ENCODE measurements at regions not wholly inside any gene's neighbourhood (a gene's known extent, or its start where the extent isn't known, plus 50 kb on each side); places are given as distances from the start of the nearest gene placed in this dataset.

DNA sequence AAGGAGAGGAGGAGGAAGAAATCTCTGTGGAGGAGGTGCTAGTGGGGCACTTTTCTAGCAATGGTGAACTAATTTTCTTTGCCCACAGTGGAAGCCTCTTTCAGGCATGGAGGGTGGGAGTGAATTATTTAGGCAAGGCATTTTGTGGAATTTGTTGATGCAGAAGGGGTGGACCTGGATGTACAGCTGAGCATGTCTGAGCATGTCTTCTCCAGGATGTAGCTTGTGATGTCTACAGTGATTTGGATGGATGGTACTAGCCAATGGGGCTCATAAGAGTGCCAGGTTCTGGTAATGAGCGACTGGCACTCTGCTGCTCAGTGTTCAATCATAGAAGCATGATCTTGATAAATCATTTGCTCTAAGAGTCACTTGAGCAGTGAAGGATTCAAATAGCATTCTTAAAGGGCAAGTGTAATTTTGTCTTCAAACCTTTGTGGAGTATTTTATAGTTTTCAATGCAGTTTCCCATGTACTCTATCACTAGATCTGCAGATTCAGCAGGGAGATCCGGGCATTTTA, 153.9 kb upstream of the LMO4 start:
- Histone ChIP-seq H3K27ac (ENCODE audit: insufficient read depth, low read length, poor library complexity, severe bottlenecking) (no peak overlapping the region), H3K27me3 (ENCODE audit: control insufficient read depth, insufficient read depth, low read length) (peaks cover 5% of the 10 kb centered on the region), H3K36me3 (ENCODE audit: control insufficient read depth, insufficient read depth, low read length) (no peaks in the 10 kb centered on the region), H3K4me1 (ENCODE audit: control insufficient read depth, insufficient read depth, low read length, poor library complexity, severe bottlenecking) (no peaks in the 10 kb centered on the region), H3K9me3 (ENCODE audit: control insufficient read depth in 2 of 2, low read length in 2 of 2) (no peaks in the 10 kb centered on the region), H3K4me3 (ENCODE audit: low read depth, low read length) (no peak overlapping the region)
- Mint-ChIP-seq H3K4me3 (no peak overlapping the region), H3K9me3 (peaks cover 0 to 2% (median 0%) of the 10 kb centered on the region in 7 donors), H3K27me3 (peaks cover 8% of the 10 kb centered on the region), H3K27ac (no peak overlapping the region), H3K4me1 (no peaks in the 10 kb centered on the region), H3K36me3 (no peaks in the 10 kb centered on the region)
- ATAC-seq (ENCODE audit: low read depth in 2 of 2), result no peak
- no peak for DNase-seq

DNA sequence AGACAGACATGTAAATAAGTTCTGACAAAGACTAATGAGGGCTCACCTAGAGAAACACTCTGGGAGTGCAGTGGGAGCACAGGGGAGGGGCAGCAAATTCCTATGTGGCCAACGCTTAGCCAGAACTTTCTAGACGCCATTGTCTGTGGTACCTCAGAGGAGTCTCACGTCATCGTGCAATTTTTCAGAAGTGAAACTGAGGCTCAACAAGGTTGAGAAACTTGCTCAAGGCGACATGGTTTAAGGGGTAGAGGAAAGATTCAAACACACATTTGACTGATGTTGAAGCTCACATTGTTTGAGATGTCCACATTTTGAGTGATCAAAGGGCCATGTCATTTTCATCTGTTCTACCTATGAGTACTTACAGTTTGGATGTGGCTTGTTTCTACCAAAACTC, 152.6 kb upstream of the LMO4 start:
- no peaks in the 10 kb centered on the region for H3K36me3 ChIP-seq (ENCODE audit: control insufficient read depth, insufficient read depth, low read length)
- ATAC-seq (ENCODE audit: low read depth in 2 of 2), result no peak
- no peak for DNase-seq
- H3K27ac ChIP-seq (ENCODE audit: insufficient read depth, low read length, poor library complexity, severe bottlenecking), result no peak overlapping the region
- no peaks in the 10 kb centered on the region for H3K4me1 ChIP-seq (ENCODE audit: control insufficient read depth, insufficient read depth, low read length, poor library complexity, severe bottlenecking)
- peaks cover 3% of the 10 kb centered on the region for H3K27me3 ChIP-seq (ENCODE audit: control insufficient read depth, insufficient read depth, low read length)
- H3K9me3 ChIP-seq (ENCODE audit: control insufficient read depth in 2 of 2, low read length in 2 of 2), result no peaks in the 10 kb centered on the region
- H3K27me3 Mint-ChIP-seq, result peaks cover 8% of the 10 kb centered on the region
- H3K4me1 Mint-ChIP-seq, result no peaks in the 10 kb centered on the region
- H3K9me3 Mint-ChIP-seq, result peaks cover 0 to 2% (median 0%) of the 10 kb centered on the region in 7 donors
- no peaks in the 10 kb centered on the region for H3K36me3 Mint-ChIP-seq
- no peak overlapping the region for H3K27ac Mint-ChIP-seq
- no peak overlapping the region for H3K4me3 ChIP-seq (ENCODE audit: low read depth, low read length)
- no peak overlapping the region for H3K4me3 Mint-ChIP-seq

- Histone ChIP-seq H3K36me3 (ENCODE audit: control insufficient read depth, insufficient read depth, low read length) (no peaks in the 10 kb centered on the region), H3K27me3 (ENCODE audit: control insufficient read depth, insufficient read depth, low read length) (peaks cover 3% of the 10 kb centered on the region), H3K4me3 (ENCODE audit: low read depth, low read length) (no peak overlapping the region), H3K9me3 (ENCODE audit: control insufficient read depth in 2 of 2, low read length in 2 of 2) (no peaks in the 10 kb centered on the region), H3K27ac (ENCODE audit: insufficient read depth, low read length, poor library complexity, severe bottlenecking) (no peak overlapping the region), H3K4me1 (ENCODE audit: control insufficient read depth, insufficient read depth, low read length, poor library complexity, severe bottlenecking) (no peaks in the 10 kb centered on the region)
- DNase-seq (no peak), ATAC-seq (ENCODE audit: low read depth in 2 of 2) (no peak)
- Mint-ChIP-seq H3K27me3 (peaks cover 8% of the 10 kb centered on the region), H3K27ac (no peak overlapping the region), H3K36me3 (no peaks in the 10 kb centered on the region), H3K4me1 (no peaks in the 10 kb centered on the region), H3K4me3 (no peak overlapping the region), H3K9me3 (peaks cover 0 to 3% (median 0%) of the 10 kb centered on the region in 7 donors)
These were observed 152.2 kb upstream of the LMO4 start for GRCh38 chr1:87176514-87176913.

DNA sequence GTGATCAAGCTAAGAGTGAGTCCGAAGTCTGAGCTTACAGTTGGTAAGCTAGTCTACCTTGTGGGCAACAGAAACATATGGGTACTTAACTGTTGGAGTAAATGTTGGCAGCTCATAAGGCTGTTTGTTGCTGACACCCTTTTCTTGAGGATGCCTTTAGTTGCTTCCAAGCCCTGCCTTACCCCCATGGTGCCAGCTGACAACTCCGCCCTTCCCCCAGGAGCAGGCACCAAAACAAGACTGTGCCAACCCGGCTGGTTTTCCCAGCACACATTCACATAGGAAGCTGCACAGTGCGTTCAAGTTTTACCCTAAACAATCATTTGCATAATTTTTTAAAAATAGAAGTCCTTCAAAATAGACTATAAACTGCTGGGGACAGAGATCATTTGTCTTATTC, 150.2 kb upstream of the LMO4 start:
- Mint-ChIP-seq H3K4me1 (no peaks in the 10 kb centered on the region), H3K27ac (no peak overlapping the region), H3K27me3 (peaks cover 8% of the 10 kb centered on the region), H3K9me3 (peaks cover 0 to 3% (median 0%) of the 10 kb centered on the region in 7 donors), H3K4me3 (no peak overlapping the region), H3K36me3 (no peaks in the 10 kb centered on the region)
- no peak overlapping the region for H3K27ac ChIP-seq (ENCODE audit: insufficient read depth, low read length, poor library complexity, severe bottlenecking)
- H3K27me3 ChIP-seq (ENCODE audit: control insufficient read depth, insufficient read depth, low read length), result peaks cover 5% of the 10 kb centered on the region
- no peak overlapping the region for H3K4me3 ChIP-seq (ENCODE audit: low read depth, low read length)
- H3K36me3 ChIP-seq (ENCODE audit: control insufficient read depth, insufficient read depth, low read length), result no peaks in the 10 kb centered on the region
- H3K9me3 ChIP-seq (ENCODE audit: control insufficient read depth in 2 of 2, low read length in 2 of 2), result no peaks in the 10 kb centered on the region
- DNase-seq (no peak), ATAC-seq (ENCODE audit: low read depth in 2 of 2) (no peak)
- no peaks in the 10 kb centered on the region for H3K4me1 ChIP-seq (ENCODE audit: control insufficient read depth, insufficient read depth, low read length, poor library complexity, severe bottlenecking)

- Histone ChIP-seq H3K27me3 (ENCODE audit: control insufficient read depth, insufficient read depth, low read length) (peaks cover 2% of the 10 kb centered on the region), H3K36me3 (ENCODE audit: control insufficient read depth, insufficient read depth, low read length) (no peaks in the 10 kb centered on the region), H3K27ac (ENCODE audit: insufficient read depth, low read length, poor library complexity, severe bottlenecking) (no peak overlapping the region), H3K9me3 (ENCODE audit: control insufficient read depth in 2 of 2, low read length in 2 of 2) (no peaks in the 10 kb centered on the region), H3K4me1 (ENCODE audit: control insufficient read depth, insufficient read depth, low read length, poor library complexity, severe bottlenecking) (no peaks in the 10 kb centered on the region), H3K4me3 (ENCODE audit: low read depth, low read length) (no peak overlapping the region)
- Mint-ChIP-seq H3K27me3 (peaks cover 8% of the 10 kb centered on the region), H3K27ac (peak overlapping the region in 1 of 3 donors; percentile 10), H3K36me3 (no peaks in the 10 kb centered on the region), H3K4me1 (no peaks in the 10 kb centered on the region), H3K9me3 (peaks cover 0 to 3% (median 0%) of the 10 kb centered on the region in 7 donors), H3K4me3 (no peak overlapping the region)
- ATAC-seq (ENCODE audit: low read depth in 2 of 2) (no peak), DNase-seq (no peak)
These were observed 149.4 kb upstream of the LMO4 start for GRCh38 chr1:87179076-87179810.

DNA sequence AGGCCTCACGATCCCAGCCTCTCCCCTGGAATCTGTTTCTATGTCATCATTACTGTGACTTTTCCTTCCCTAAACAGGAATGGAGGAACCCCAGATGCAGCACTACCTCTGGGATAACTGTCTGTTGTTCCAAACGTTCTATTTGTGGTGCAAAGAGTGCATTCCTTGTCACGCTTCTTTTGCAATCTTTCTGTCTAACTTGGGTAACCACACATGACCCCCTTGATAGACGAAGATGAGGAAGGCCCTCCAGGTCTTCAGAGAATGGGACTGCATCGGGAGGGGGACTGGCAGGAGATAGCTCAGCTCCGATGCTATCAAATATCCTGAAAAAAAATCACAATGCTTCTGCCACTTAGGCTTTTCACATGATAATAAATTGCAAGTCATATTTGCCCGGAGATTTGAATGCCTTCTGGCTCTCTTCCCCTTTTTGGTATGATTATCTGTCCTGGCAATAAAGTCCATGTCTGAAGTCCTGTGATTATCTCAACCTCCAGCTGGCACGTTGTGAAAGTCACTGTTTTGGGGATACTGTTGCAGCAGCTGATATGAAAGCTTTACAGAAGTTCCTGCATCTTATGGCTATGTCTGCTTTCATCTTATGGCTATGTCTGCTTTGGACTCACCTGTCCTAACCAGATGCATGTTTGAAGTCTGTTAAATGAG, 148.7 kb upstream of the LMO4 start:
- Histone ChIP-seq H3K27me3 (ENCODE audit: control insufficient read depth, insufficient read depth, low read length) (peaks cover 2% of the 10 kb centered on the region), H3K36me3 (ENCODE audit: control insufficient read depth, insufficient read depth, low read length) (no peaks in the 10 kb centered on the region), H3K27ac (ENCODE audit: insufficient read depth, low read length, poor library complexity, severe bottlenecking) (no peak overlapping the region), H3K9me3 (ENCODE audit: control insufficient read depth in 2 of 2, low read length in 2 of 2) (no peaks in the 10 kb centered on the region), H3K4me3 (ENCODE audit: low read depth, low read length) (no peak overlapping the region), H3K4me1 (ENCODE audit: control insufficient read depth, insufficient read depth, low read length, poor library complexity, severe bottlenecking) (no peaks in the 10 kb centered on the region)
- Mint-ChIP-seq H3K4me1 (no peaks in the 10 kb centered on the region), H3K27ac (no peak overlapping the region), H3K4me3 (no peak overlapping the region), H3K36me3 (no peaks in the 10 kb centered on the region), H3K27me3 (peaks cover 8% of the 10 kb centered on the region), H3K9me3 (peaks cover 0 to 3% (median 0%) of the 10 kb centered on the region in 7 donors)
- ATAC-seq (ENCODE audit: low read depth in 2 of 2), result no peak
- no peak for DNase-seq

DNA sequence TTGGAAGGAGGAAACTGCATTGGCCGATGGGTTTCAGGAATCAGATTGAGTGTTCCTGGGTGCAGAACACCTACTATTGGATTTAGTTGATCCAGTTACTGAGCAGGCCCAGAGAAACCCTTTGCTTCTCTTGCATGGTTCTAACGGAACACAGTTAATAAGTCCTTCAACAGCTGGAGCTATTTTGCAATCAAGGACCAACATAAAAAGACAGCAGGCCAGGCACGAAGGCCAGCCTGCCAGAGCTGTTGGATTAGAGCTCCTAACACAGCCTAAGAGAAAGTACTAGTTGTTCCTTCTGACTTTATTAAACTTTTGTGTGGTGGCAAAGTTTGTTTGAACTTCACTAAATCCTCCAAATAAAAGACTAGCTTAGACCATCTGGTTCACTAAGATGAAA, 148.0 kb upstream of the LMO4 start:
- DNase-seq, result no peak
- Histone ChIP-seq H3K4me1 (ENCODE audit: control insufficient read depth, insufficient read depth, low read length, poor library complexity, severe bottlenecking) (no peaks in the 10 kb centered on the region), H3K27ac (ENCODE audit: insufficient read depth, low read length, poor library complexity, severe bottlenecking) (no peak overlapping the region), H3K27me3 (ENCODE audit: control insufficient read depth, insufficient read depth, low read length) (peaks cover 2% of the 10 kb centered on the region), H3K9me3 (ENCODE audit: control insufficient read depth in 2 of 2, low read length in 2 of 2) (no peaks in the 10 kb centered on the region), H3K4me3 (ENCODE audit: low read depth, low read length) (no peak overlapping the region), H3K36me3 (ENCODE audit: control insufficient read depth, insufficient read depth, low read length) (no peaks in the 10 kb centered on the region)
- Mint-ChIP-seq H3K9me3 (peaks cover 0 to 3% (median 0%) of the 10 kb centered on the region in 7 donors), H3K27me3 (peaks cover 8% of the 10 kb centered on the region), H3K27ac (no peak overlapping the region), H3K4me3 (no peak overlapping the region), H3K4me1 (no peaks in the 10 kb centered on the region), H3K36me3 (no peaks in the 10 kb centered on the region)
- no peak for ATAC-seq (ENCODE audit: low read depth in 2 of 2)
